SIG-M5 (cell line): ENCODE measurements at regions not wholly inside any gene's neighbourhood (a gene's known extent, or its start where the extent isn't known, plus 50 kb on each side); places are given as distances from the start of the nearest gene placed in this dataset.
"Not testable (repeated sequence)": the region's sequence is repeated elsewhere in the genome, so short reads cannot be mapped to it uniquely, and the experiment has no call there.

Source experiments
- DNase-seq: peaks from one replicate; lab custom pipeline; 2025; lab: John Stamatoyannopoulos, UW

DNA sequence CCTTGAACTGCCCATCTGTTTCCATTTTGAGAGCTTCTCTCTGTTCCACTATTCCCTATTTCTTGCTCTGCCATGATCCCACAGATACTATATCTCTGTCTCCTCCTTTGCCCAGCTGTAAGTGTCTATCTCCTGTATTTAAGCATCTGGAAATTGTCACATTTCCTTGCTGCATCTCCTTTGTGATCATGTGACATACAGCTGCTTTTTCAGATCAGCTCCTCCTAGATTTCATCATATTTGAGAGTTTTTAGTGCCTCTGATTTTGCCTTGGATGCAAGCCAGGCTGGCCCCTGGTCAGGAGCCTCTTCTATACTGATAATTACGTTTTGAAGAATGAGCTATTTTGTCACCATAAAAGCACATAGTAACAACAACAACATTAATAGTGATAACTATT, 131.7 kb upstream of the TNP1 start:
- DNase-seq, result no peak

DNA sequence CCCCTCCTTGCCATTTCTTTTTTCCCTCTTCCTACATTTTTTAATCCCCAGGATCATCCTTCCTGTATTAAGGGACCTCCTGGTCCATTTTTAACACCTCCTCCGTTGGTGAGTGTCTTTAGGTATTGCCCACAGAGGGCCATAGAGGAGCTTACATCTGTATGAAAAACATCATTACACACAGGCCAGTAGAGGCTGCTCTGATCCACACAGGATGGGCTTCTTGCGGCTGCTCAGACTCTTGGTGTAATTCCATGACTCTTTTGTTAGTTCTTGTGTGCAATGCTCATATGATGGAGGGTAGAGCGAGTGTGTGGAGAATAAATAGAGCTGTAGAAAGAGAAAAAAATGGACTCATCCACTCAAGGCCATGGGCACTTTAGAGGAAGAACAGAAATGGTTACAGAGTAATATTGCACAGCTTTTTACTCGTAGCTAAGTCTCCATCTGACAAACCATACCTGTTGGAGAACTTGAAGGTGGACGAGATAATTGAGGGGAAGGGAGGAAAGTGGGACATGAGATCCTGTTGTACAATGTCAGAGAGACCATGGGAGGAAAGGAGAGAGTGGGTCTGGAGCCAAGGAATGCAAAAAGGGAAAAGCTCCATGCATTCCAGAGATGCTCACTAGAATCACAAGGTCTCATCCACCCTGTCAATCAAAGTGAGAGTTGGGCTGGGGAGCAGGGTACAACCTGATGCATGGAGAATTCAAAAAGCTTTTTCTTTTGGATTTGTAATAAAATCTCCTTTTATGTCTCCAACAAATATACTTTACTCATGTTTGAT, 129.7 kb upstream of the TNP1 start:
- DNase-seq, result no peak

DNA sequence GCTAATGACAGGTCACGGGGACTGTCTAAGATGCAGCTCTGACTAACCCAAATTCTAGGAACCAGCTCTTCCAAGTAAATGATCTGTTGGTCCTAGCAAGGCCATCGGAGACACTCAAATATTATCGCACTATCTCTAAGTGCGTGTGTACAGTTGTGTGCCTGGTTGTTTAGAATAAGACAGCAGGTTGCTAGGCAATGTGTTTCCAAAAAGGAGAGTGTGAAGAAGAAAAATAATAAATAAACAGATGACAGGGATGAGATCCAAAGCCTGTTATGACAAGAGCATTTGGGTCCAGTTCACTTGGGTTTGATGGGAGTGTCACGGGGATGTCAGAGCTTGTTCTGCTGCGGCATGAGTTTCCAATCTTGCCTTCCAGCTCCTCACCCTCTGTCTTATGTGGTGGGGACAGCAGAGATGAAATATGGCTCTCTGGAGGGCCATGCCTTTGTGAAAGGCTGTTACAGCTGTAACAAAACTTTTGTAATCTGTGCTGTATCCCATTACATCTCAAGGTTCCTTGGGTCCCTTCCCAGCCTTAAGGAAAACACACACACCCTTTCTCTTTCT, 127.5 kb upstream of the TNP1 start:
- no peak for DNase-seq

DNA sequence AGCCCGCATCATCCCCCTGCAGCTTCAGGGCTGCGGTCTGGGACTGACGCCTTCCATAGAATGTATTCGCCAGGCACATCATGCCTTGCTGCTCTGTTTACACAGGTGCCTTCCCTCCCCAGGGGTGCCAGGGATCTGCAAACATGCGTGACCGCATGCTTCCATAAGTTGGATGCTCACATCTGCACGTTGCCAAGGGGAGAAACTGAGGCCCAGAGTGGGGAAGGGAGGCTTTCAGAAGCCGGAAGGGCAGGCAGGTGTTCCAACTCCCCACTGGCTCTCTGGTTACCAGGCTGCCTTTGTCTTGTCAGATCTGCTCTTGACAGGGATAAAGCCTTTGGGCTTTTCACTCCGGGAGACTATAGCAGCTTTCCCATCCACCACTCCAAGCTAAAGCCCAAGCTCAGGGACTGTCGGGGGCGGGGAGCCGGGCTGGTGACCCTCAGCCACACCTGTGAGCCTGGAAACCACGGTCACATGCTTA, 125.8 kb upstream of the TNP1 start:
- no peak for DNase-seq

DNA sequence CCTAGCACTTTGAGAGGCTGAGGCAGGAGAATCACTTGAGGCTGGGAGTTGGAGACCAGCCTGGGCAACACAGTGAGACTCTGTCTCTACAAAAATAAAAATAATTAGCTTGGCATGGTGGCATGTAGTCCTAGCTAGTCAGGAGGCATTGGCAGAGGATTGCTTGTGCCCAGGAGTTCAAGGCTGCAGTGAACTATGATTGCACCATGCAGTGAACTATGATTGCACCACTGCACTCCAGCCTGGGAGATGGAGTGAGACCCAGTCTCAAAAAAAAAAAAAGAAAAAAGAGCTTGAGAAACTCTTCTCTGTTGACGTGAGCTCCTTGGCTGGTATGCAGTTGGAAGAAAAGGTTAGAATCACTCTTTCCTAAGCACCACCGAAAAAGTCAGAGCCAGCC, 125.1 kb upstream of the TNP1 start:
- no peak for DNase-seq

DNA sequence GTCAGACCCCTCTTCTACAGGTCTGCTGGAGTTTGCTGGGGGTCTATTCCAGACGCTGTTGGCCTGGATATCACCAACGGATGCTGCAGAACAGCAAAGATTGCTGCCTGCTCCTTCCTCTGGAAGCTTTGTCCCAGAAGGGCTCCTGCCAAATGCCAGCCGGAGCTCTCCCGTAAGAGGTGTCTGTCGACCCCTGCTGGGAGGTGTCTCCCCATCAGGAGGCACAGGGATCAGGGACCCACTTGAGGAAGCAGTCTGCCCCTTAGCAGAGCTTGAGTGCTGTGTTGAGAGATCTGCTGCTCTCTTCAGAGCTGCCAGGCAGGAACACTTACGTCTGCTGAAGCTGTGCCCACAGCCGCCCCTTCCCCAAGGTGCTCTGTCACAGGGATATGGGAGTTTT, 122.1 kb upstream of the TNP1 start:
- DNase-seq, result not testable (repeated sequence)

DNA sequence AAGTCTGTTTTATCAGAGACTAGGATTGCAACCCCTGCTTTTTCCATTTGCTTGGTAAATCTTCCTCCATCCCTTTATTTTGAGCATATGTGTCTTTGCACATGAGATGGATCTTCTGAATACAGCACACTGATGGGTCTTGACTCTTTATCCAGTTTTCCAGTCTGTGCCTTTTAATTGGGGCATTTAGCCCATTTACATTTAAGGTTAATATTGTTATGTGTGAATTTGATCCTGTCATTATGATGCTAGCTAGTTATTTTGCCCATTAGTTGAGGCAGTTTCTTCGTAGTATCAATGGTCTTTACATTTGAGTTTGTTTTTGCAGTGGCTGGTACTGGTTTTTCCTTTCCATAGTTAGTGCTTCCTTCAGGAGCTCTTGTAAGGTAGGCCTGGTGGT, 120.6 kb upstream of the TNP1 start:
- DNase-seq, result not testable (repeated sequence)

DNA sequence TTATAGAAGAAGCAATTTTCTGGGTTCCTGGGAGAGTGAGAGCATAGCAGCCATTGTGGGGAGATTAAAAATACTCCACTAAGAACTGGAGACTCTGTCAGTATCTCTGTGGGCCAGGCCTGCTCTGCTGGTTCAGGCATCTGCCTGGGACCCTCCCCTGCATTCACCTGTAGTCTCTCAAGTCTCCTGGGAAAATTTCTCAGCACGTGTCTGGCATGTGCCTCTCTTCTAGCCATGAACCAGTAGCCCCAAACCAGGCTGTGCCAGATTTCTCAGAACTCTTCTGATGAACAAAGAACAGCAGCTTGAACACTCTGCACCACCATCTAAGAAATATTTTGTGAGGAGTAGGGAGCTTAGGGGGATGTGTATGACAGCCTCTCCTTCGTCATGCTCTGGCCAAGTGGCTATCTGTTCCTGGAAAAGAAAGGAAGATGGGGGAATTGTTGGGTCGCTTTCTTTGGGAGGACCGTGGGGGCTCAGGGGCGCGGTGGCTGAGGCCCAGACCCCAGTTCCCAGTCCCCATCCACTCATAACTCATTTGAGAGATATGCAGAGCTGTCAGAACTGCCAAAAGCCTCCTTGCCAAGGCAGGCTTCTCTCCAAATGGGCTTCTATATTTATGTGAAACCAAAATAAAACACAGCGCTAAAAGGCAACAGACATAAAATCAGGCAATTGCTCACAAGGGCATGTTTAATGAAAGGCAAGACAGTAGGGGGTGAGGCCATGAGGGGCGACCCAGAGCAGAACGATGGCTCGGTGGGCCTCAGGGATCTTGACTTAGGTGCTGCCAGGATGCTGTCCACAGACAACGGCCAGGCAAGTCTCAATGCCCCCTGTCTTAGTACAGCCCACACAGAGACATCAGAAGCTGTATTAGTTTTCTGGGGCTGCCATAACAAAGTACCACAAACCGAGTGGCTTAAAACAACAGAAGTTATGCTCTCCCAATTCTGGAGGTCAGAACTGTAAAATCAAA, 114.7 kb upstream of the TNP1 start:
- no peak for DNase-seq

DNA sequence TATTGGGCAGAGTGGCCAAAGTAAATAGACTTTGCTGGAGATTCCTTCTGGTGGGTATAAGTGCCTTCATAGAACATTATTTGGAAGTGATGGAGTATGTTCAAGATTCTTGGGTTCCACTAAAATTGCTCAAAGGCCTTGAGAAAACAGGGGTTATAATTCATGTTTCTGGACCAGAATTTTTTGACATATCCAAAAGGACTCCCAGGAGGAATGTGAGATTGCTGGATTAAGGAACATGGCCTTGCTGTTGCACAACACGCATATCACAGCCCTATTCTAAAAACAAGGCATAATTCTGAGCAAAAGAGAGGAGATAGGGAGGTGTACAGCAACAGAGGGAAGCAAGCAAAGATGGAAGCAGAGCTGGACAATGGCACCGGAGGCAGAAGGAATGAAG, 111.7 kb upstream of the TNP1 start:
- no peak for DNase-seq

DNA sequence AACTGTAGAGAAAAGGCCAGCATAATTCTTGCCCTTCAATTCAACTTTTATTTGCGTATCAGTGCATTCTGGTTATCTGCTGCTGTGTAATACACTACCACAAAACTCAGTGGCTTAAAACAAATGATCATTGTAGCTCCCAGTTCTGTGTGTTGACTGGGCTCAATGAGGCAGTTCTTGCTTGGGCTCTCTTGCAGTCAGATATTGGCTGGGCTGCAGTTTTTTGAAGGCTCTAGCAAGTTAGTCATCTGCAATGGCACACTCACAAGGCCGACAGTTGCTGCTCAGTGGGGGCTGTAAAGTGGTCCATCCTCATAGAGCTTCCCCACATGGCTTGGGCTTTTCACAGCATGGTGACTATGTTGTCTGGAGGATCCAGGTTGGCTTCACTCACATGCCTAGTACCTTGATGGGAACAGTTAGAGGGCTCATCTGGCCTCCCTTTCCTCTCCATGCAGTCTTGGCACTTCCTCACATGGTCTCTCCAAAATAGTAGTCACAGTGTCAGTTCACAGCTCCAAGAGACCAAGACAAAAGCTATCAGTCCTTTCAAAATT, 110.6 kb upstream of the TNP1 start:
- DNase-seq, result no peak

DNA sequence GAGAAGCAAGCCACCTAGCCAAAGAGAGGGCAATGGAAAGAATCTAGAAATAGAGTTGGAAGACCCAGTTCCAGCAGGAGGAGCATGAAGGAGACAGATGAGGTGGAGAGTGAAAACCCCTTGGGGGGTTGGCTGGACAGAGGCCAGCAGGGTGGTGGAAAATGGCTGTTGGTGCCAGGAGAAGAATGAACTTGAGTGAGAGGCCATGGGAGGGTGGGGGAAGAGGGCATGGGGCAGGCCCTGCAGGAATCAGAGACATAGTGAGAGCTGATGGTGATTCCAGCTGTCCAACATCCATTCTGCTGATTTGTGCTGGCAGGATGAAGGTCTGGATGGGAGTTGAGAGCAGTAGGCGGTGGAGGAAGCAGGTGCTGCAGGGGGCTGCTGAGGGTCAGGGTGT, 108.0 kb upstream of the TNP1 start:
- no peak for DNase-seq

DNA sequence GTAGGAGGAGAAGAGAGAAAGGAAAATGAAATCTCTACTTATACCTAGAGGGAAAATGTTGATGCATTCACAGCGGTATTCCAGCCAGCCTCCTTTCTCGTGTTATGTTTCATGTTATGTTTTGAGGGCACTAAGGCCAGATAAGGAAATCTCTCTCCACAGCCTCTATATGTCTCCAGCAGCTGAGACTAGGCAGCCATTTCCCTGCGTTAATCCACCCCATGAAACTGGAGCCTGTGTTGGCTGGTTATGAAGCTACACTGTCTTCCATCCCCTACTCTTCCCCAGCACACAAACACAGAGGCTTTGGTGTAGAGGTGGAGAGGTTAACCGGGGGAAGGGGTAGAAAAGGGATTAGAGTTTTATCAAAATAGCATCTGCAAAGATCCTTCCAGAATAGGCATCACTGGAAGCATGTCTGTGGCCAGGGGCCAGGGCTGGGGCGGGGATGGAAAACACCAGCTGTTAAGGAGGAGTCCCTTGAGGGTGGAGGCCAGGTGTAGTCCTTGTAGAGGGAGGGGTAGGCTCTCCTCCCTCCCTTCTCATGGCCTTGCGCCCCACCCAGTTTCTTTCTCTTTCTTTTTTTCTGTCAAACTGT, 100.9 kb upstream of the TNP1 start:
- DNase-seq, result no peak

DNA sequence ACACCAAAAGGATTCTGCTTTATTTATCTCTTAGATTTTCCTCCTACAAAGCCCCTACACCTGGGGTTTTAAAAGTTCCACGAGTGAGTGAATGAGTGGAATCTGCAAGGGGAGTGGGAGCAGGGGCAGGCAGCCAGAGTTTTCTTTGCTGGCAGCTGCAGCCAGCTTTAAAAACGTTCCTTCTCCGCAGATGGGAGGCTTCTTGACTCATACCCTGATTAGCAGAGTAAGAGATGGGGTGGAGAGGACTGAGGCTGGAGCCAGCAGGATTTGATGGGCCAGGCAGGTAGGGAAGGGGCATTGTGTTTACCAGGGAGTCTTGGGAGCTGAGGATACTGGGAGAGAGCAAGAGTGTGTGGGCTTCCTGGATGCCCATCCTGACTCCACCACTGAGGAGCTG, 99.6 kb upstream of the TNP1 start:
- no peak for DNase-seq

DNA sequence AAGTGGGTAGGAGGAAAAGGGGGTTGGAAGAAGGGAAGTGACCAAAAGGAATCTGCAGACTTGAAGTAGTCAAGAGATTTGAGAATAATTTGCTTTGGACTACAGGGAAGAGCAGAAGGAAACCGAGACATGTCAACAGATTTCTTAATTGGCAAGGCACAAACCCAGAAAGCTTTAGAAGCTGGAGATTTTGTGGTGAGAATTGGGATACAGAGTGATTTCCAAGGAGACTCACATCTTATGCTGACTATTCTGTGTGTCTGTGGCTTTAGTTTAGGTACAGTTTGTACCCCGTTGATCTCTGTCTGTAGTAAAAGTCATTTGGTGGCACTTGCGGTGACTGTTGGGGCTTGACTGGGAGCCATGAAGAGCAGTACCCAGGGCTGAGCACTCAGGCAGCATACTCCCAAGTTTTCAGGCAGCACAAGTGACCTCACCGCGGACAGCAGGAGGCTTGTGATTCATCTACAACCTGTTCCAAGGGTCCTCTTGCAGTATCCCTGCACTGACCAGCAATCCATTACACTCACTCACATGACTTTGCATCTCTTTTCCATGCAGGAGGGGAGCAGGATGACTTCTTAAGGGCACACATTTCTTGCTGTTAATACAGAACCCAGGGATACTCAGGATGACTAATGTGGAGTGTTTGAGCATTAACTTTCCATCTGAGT, 97.1 kb upstream of the TNP1 start:
- no peak for DNase-seq

DNA sequence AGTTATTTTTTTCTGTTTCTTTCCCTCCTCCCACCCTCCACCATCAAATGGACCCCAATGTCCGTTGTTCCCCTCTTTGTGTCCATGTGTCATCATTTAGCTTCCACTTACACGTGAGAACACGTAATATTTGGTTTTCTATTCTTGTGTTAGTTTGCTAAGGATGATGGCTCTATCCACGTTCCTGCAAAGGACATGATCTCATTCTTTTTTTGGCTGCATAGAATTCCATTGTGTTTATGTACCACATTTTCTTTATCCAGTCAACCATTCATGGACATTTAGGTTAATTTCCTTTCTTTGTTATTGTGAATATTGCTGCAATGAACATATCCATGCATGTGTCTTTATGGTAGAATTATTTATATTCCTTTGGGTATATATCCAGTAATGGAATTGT, 91.3 kb upstream of the TNP1 start:
- DNase-seq, result no peak

DNA sequence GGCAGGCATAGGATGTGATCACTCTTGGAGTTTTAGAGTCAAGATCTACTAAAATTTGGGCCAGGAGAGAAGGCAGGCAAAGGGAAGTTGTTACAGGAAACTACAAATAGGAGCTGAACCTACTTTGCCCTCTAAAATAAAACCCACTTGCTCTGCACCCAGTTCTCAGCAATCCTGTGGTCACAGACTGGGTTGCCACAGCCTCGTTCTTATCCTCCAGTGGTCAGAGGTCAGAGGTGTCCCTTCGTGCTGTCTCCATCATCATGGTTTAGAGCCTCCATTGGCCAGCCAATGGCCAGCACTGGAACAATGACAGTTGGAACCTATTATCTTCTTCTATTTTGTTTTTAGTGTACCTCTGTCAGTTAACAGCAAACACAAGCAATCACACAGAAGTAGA, 90.7 kb upstream of the TNP1 start:
- DNase-seq, result no peak

DNA sequence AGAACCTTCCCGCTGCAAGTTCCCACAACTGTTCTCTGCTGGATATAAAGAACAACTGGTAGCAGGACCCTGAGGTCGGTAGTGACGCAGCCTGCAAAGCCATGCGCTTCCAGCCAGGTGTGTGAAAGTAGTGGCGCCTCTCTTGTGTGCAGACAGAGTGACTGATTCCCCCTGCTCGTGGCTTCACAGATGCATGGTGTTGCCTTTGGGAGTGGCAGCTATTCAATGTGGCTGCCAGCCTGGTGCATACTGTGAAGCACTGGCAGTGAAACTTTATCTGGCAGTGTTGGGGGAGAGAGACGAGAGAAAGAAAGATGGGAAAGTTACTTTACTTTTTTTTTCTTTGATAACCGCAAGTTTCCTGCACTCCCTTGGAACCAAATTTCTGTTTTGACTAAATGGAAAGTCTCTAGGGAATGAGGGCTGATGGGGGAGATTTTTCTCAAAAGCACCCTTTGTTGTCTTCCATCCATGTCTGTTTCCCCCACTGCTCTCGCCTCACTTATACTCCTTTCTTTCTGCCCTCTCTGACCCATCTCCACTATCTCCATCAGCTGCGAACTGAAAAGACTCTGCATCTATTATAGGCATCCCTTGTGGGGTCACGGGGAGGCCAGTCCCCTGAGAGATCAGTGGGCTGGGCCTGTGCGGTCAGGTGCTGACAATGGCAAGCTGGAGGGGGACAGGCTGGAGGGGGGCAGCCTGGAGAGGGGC, 90.0 kb upstream of the TNP1 start:
- no peak for DNase-seq

DNA sequence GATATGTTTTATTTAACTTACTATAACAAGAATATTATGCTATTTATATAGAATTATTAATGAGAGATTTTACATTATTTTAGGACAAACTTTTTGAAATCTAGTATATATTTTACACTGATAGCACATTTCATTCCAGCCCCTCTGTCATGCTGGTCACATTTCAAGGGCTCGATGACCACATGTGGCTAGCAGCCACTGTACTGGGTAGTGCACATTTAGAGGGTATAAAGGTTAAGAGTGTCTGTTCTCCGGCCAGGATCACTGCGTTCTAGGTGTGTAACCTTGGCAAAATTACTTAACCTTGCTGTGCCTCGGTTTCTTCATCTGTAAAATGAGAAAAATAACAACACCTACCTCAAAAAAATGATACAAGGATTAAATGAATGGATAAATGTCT, 87.2 kb upstream of the TNP1 start:
- no peak for DNase-seq

DNA sequence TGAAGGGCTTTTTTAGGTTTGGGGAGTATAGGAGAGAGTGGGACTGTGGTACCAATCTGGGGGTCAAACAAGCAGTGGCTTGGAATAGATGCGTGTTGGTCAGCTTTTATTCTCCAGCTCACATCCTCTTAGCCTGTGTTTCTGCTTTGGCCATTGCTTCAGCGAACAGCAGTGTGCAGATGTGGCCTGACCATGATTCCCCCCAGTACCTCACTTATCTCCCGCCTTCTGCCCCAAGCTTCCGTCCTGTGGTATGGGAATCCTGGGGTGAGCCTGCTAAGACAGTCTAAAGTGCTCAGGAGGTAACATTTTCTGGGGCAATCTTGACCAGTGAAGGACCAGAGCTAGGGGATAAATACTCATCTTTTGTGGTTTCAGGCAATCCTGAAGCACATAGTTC, 84.9 kb upstream of the TNP1 start:
- DNase-seq, result no peak

DNA sequence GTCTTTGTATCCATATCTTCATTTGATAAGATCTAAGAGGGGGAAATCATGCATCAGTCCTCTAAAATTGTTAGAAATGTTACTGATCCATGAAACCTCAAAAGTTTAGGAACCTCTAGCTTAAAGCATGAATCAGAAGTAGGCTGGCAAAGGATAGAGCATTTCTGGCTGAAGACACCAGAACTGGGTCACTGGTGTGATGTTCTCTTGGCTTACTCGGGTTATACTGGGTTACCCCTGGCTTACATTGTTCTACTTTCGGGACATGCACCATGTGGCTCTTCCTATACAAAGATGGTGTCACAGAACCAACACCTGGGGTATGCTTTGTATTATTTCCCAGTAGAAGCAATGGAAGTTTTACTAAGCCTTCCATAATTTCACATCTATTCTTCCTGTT, 83.2 kb upstream of the TNP1 start:
- DNase-seq, result no peak

DNA sequence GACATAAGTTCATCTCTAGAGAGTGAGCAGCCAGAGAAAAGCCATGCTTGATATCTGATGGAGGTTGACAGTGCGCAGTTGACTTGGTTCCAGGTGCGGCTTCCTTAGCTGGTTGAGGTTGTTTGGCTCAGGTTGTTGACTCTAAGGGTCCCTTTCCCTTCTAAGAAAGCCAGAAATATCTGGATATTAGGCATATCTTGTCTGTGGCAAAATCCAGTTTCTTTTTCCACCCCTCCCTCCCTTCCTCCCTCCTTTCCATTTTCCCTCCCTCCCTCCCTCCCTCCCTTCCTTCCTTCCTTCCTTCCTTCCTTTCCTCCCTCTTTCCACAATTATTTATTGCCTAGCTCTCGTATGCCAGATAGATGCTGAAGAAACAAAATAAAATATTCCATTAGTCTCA, 82.6 kb upstream of the TNP1 start:
- DNase-seq, result no peak
